Vagina (tissue), 2 donors: ENCODE measurements at regions not wholly inside any gene's neighbourhood (a gene's known extent, or its start where the extent isn't known, plus 50 kb on each side); places are given as distances from the start of the nearest gene placed in this dataset.

Source experiments
- POLR2A ChIP-seq, 2 donors: fragments of 450-650 bp; IDR thresholded peaks; one replicate each; pipeline ENCODE4 v1.6.1; 2017; ENCODE audit warnings: antibody characterized with exemption in 2 of 2, mild to moderate bottlenecking in 2 of 2, moderate library complexity in 2 of 2
- TF ChIP-seq, protein P1 (sequence below), 3 experiments: fragments of 450-650 bp in 2 of 3; fragments of 200-600 bp in 1 of 3; sonication (generic) in 1 of 3; IDR thresholded peaks; one replicate each; pipeline ENCODE4 v1.5.1; 2017 to 2019; ENCODE audit warnings: antibody characterized with exemption in 3 of 3, mild to moderate bottlenecking in 2 of 3, moderate library complexity in 2 of 3

- TF ChIP-seq, protein P1, sequence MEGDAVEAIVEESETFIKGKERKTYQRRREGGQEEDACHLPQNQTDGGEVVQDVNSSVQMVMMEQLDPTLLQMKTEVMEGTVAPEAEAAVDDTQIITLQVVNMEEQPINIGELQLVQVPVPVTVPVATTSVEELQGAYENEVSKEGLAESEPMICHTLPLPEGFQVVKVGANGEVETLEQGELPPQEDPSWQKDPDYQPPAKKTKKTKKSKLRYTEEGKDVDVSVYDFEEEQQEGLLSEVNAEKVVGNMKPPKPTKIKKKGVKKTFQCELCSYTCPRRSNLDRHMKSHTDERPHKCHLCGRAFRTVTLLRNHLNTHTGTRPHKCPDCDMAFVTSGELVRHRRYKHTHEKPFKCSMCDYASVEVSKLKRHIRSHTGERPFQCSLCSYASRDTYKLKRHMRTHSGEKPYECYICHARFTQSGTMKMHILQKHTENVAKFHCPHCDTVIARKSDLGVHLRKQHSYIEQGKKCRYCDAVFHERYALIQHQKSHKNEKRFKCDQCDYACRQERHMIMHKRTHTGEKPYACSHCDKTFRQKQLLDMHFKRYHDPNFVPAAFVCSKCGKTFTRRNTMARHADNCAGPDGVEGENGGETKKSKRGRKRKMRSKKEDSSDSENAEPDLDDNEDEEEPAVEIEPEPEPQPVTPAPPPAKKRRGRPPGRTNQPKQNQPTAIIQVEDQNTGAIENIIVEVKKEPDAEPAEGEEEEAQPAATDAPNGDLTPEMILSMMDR (IDR thresholded peaks at IDR 0.05) = no peak
- no peak for TF ChIP-seq POLR2A (IDR thresholded peaks at IDR 0.05)
Observed at GRCh38 chr2:150023663-150024062, 436.1 kb upstream of the MMADHC start.
